GM12872 (cell line): ENCODE measurements at regions not wholly inside any gene's neighbourhood (a gene's known extent, or its start where the extent isn't known, plus 50 kb on each side); places are given as distances from the start of the nearest gene placed in this dataset.

Source experiments
- TF ChIP-seq, protein P1 (sequence below): IDR thresholded peaks from 3 replicates; pipeline ENCODE4 v1.5.1; 2011; ENCODE audit warnings: low read depth, mild to moderate bottlenecking, low read length, moderate library complexity; ENCODE audit not compliant: insufficient read depth

- TF ChIP-seq, protein P1, sequence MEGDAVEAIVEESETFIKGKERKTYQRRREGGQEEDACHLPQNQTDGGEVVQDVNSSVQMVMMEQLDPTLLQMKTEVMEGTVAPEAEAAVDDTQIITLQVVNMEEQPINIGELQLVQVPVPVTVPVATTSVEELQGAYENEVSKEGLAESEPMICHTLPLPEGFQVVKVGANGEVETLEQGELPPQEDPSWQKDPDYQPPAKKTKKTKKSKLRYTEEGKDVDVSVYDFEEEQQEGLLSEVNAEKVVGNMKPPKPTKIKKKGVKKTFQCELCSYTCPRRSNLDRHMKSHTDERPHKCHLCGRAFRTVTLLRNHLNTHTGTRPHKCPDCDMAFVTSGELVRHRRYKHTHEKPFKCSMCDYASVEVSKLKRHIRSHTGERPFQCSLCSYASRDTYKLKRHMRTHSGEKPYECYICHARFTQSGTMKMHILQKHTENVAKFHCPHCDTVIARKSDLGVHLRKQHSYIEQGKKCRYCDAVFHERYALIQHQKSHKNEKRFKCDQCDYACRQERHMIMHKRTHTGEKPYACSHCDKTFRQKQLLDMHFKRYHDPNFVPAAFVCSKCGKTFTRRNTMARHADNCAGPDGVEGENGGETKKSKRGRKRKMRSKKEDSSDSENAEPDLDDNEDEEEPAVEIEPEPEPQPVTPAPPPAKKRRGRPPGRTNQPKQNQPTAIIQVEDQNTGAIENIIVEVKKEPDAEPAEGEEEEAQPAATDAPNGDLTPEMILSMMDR: no peak
Measured at GRCh38 chr6:18861204-18861603, 474.1 kb downstream of the RNF144B start.

- TF ChIP-seq, protein P1: no peak
Measured at GRCh38 chr6:18883268-18883667, 496.1 kb downstream of the RNF144B start.

DNA sequence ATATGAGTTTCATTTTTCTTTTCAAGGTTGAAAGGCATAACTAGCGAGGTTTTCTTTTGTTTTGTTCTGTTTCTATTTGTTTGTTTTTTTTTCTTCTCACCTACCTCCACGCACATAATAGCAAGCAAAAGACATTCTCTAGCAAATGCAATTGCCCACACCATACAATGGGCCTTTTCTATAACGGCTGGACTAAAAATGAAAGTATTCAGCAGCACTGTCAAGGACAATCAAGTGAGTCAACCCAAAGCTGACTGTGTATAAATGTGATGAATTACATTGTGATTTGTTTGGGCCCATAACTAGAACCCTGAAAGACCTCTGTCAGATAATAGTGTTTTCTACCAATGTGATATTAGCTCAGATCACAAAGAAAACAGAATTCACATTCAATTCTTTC is 496.7 kb downstream of the RNF144B start:
- TF ChIP-seq, protein P1: no peak

GRCh38 chr6:18893540-18894269 is 506.6 kb downstream of the RNF144B start:
- TF ChIP-seq, protein P1: no peak

- TF ChIP-seq, protein P1: no peak
Measured at GRCh38 chr6:18897350-18897749, 510.2 kb downstream of the RNF144B start.

DNA sequence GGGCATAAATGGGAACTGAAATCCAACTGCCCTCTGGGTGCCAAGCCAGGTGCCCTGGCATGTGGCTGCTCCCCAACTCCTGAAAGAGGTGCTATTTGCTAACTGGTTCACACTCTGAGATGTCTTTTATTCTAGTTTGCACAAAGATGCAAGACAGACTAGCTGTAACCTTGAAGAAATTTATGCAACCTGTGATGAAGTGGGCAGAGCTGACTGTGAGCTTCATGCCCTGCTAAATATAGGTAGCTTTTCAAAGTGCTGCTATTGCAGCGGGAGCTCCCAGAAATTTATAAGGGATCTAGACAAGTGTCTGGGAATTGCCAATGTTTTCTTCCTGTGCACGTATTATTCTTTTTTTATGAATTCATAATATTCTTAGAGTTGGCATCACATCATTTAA is 517.5 kb downstream of the RNF144B start:
- TF ChIP-seq, protein P1: no peak

GRCh38 chr6:18920701-18921100 is 533.6 kb downstream of the RNF144B start:
- TF ChIP-seq, protein P1: no peak
